Mammary epithelial cell (primary cell): ENCODE measurements at regions not wholly inside any gene's neighbourhood (a gene's known extent, or its start where the extent isn't known, plus 50 kb on each side); places are given as distances from the start of the nearest gene placed in this dataset.

Experiments used
- CTCF ChIP-seq, 2 donors: IDR thresholded peaks in 1 of 2; conservative IDR thresholded peaks in 1 of 2; 2 replicates each; pipeline ENCODE4 v1.5.1; 2011 to 2012; ENCODE audit warnings: inconsistent platforms in 2 of 2, low read length in 2 of 2, mild to moderate bottlenecking in 2 of 2, control low read depth in 1 of 2, low read depth in 1 of 2; ENCODE audit not compliant: insufficient read depth in 1 of 2; ENCODE audit errors: extremely low read depth in 1 of 2
- EZH2 ChIP-seq: IDR thresholded peaks from 2 replicates; pipeline ENCODE4 v1.6.1; 2012; ENCODE audit warnings: low read length, inconsistent platforms, borderline replicate concordance

GRCh38 chr11:109308551-109308950 is 113.4 kb upstream of the C11orf87 start:
- no peak for TF ChIP-seq CTCF (conservative IDR thresholded peaks at IDR 0.05 in 1 of 2, IDR thresholded peaks at IDR 0.05 in 1 of 2; ENCODE audit: extremely low read depth in 1 of 2, insufficient read depth in 1 of 2, low read depth in 1 of 2, low read length in 2 of 2)
- no peak for TF ChIP-seq EZH2
